ENCODE measurements at regions not wholly inside any gene's neighbourhood (a gene's known extent, or its start where the extent isn't known, plus 50 kb on each side); places are given as distances from the start of the nearest gene placed in this dataset.

- H3K4me3 ChIP-seq (ENCODE audit: low read length), result no peak overlapping the region
- 94% methylated on average over 4 of the region's 4 CpGs for WGBS (ENCODE audit: insufficient coverage)
- DNase-seq (no peak), ATAC-seq (no peak)
- peaks cover 7% of the 10 kb centered on the region for H3K4me1 ChIP-seq (ENCODE audit: control insufficient read depth, insufficient read depth, low read length)
- TF ChIP-seq, protein P1, sequence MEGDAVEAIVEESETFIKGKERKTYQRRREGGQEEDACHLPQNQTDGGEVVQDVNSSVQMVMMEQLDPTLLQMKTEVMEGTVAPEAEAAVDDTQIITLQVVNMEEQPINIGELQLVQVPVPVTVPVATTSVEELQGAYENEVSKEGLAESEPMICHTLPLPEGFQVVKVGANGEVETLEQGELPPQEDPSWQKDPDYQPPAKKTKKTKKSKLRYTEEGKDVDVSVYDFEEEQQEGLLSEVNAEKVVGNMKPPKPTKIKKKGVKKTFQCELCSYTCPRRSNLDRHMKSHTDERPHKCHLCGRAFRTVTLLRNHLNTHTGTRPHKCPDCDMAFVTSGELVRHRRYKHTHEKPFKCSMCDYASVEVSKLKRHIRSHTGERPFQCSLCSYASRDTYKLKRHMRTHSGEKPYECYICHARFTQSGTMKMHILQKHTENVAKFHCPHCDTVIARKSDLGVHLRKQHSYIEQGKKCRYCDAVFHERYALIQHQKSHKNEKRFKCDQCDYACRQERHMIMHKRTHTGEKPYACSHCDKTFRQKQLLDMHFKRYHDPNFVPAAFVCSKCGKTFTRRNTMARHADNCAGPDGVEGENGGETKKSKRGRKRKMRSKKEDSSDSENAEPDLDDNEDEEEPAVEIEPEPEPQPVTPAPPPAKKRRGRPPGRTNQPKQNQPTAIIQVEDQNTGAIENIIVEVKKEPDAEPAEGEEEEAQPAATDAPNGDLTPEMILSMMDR (IDR thresholded peaks at IDR 0.05), result no peak
- Mint-ChIP-seq H3K36me3 (no peaks in the 10 kb centered on the region), H3K4me1 (peaks cover 0 to 5% of the 10 kb centered on the region in 2 donors), H3K27ac (no peak overlapping the region), H3K9me3 (no peaks in the 10 kb centered on the region), H3K27me3 (ENCODE audit: low read depth in 2 of 2) (peaks cover 46 to 48% of the 10 kb centered on the region in 2 donors), H3K4me3 (no peak overlapping the region)
- H3K27me3 ChIP-seq (ENCODE audit: control insufficient read depth, insufficient read depth, low read length), result peaks cover 12% of the 10 kb centered on the region
- H3K9me3 ChIP-seq (ENCODE audit: control insufficient read depth, insufficient read depth, low read length), result no peaks in the 10 kb centered on the region
- H3K36me3 ChIP-seq (ENCODE audit: control insufficient read depth, insufficient read depth, low read length), result no peaks in the 10 kb centered on the region
- H3K27ac ChIP-seq (ENCODE audit: low read length), result no peak overlapping the region
- intact Hi-C loops (cut with micrococcal nuclease), result no loop called here
Measured at GRCh38 chr15:70274908-70275307, 177.2 kb upstream of the TLE3 start.

- H3K4me3 Mint-ChIP-seq, result no peak overlapping the region
- 88% methylated on average over 3 of the region's 3 CpGs for WGBS (ENCODE audit: insufficient coverage)
- Histone ChIP-seq H3K9me3 (ENCODE audit: control insufficient read depth, insufficient read depth, low read length) (no peaks in the 10 kb centered on the region), H3K27ac (ENCODE audit: low read length) (no peak overlapping the region), H3K4me3 (ENCODE audit: low read length) (no peak overlapping the region), H3K36me3 (ENCODE audit: control insufficient read depth, insufficient read depth, low read length) (no peaks in the 10 kb centered on the region), H3K27me3 (ENCODE audit: control insufficient read depth, insufficient read depth, low read length) (peaks cover 18% of the 10 kb centered on the region), H3K4me1 (ENCODE audit: control insufficient read depth, insufficient read depth, low read length) (peaks cover 13% of the 10 kb centered on the region)
- intact Hi-C loops (cut with micrococcal nuclease), result no loop called here
- peaks cover 50 to 53% of the 10 kb centered on the region in 2 donors for H3K27me3 Mint-ChIP-seq (ENCODE audit: low read depth in 2 of 2)
- H3K36me3 Mint-ChIP-seq, result no peaks in the 10 kb centered on the region
- no peak for DNase-seq
- H3K4me1 Mint-ChIP-seq, result peaks cover 0 to 5% of the 10 kb centered on the region in 2 donors
- H3K9me3 Mint-ChIP-seq, result no peaks in the 10 kb centered on the region
- no peak for ATAC-seq
- TF ChIP-seq, protein P1 (IDR thresholded peaks at IDR 0.05), result no peak
- no peak overlapping the region for H3K27ac Mint-ChIP-seq
Measured at GRCh38 chr15:70274255-70274880, 176.7 kb upstream of the TLE3 start.

- no peak overlapping the region for H3K27ac Mint-ChIP-seq
- no peak overlapping the region for H3K4me3 Mint-ChIP-seq
- peaks cover 51 to 59% of the 10 kb centered on the region in 2 donors for H3K27me3 Mint-ChIP-seq (ENCODE audit: low read depth in 2 of 2)
- DNase-seq (no peak), ATAC-seq (no peak)
- TF ChIP-seq, protein P1 (IDR thresholded peaks at IDR 0.05), result no peak
- 82% methylated on average over 3 of the region's 3 CpGs for whole genome bisulfite sequencing (ENCODE audit: insufficient coverage)
- H3K4me1 ChIP-seq (ENCODE audit: control insufficient read depth, insufficient read depth, low read length), result peaks cover 18% of the 10 kb centered on the region
- H3K27ac ChIP-seq (ENCODE audit: low read length), result no peak overlapping the region
- no peaks in the 10 kb centered on the region for H3K9me3 Mint-ChIP-seq
- no peak overlapping the region for H3K4me3 ChIP-seq (ENCODE audit: low read length)
- intact Hi-C loops (cut with micrococcal nuclease), result no loop called here
- no peaks in the 10 kb centered on the region for H3K9me3 ChIP-seq (ENCODE audit: control insufficient read depth, insufficient read depth, low read length)
- peaks cover under 1 to 7% of the 10 kb centered on the region in 2 donors for H3K4me1 Mint-ChIP-seq
- no peaks in the 10 kb centered on the region for H3K36me3 Mint-ChIP-seq
- H3K36me3 ChIP-seq (ENCODE audit: control insufficient read depth, insufficient read depth, low read length), result no peaks in the 10 kb centered on the region
- peaks cover 23% of the 10 kb centered on the region for H3K27me3 ChIP-seq (ENCODE audit: control insufficient read depth, insufficient read depth, low read length)
Measured at GRCh38 chr15:70273808-70274207, 176.1 kb upstream of the TLE3 start.
